DOHH2 (cell line): ENCODE measurements at regions not wholly inside any gene's neighbourhood (a gene's known extent, or its start where the extent isn't known, plus 50 kb on each side); places are given as distances from the start of the nearest gene placed in this dataset.
"Not testable (repeated sequence)": the region's sequence is repeated elsewhere in the genome, so short reads cannot be mapped to it uniquely, and the experiment has no call there.

Source experiments
- H3F3A ChIP-seq: fragments of 200-600 bp; sonication (generic), shearing (Covaris generic); 2 replicates; pipeline ENCODE4 v1.6.0; 2016; ENCODE audit warnings: antibody characterized with exemption, mild to moderate bottlenecking; ENCODE audit not compliant: control insufficient read depth, insufficient read depth
- H3K27ac ChIP-seq: fragments of 200-600 bp; sonication (generic); 2 replicates; pipeline ENCODE4 v1.5.1; 2014; ENCODE audit warnings: low read depth, mild to moderate bottlenecking, low read length, moderate library complexity
- H3K27me3 ChIP-seq: fragments of 200-600 bp; sonication (generic); 2 replicates; pipeline ENCODE4 v1.6.1; 2014; ENCODE audit warnings: mild to moderate bottlenecking, low read length, mixed read lengths; ENCODE audit not compliant: control insufficient read depth
- H3K36me3 ChIP-seq: fragments of 200-600 bp; sonication (generic); 2 replicates; pipeline ENCODE4 v1.6.1; 2014; ENCODE audit warnings: mild to moderate bottlenecking, low read length, moderate library complexity, mixed read lengths; ENCODE audit not compliant: control insufficient read depth
- H3K4me1 ChIP-seq: fragments of 200-600 bp; sonication (generic); 2 replicates; pipeline ENCODE4 v1.6.1; 2014; ENCODE audit warnings: mild to moderate bottlenecking, low read length, mixed read lengths; ENCODE audit not compliant: control insufficient read depth
- H3K4me2 ChIP-seq: fragments of 200-600 bp; sonication (generic); 2 replicates; pipeline ENCODE4 v1.6.0; 2014; ENCODE audit warnings: mild to moderate bottlenecking, low read length, moderate library complexity
- H3K4me3 ChIP-seq: fragments of 200-600 bp; sonication (generic); 2 replicates; pipeline ENCODE4 v1.5.1; 2014; ENCODE audit warnings: mild to moderate bottlenecking, low read length, mixed read lengths
- H3K79me2 ChIP-seq: fragments of 200-600 bp; sonication (generic); 2 replicates; pipeline ENCODE4 v1.6.1; 2014; ENCODE audit warnings: mild to moderate bottlenecking, low read length, mixed read lengths; ENCODE audit not compliant: control insufficient read depth
- H3K9me2 ChIP-seq: fragments of 200-600 bp; sonication (generic); replicated peaks from 2 replicates; pipeline ENCODE4 v1.6.1; 2014; ENCODE audit warnings: mild to moderate bottlenecking, low read length, mixed read lengths; ENCODE audit not compliant: control insufficient read depth
- H3K9me3 ChIP-seq: fragments of 200-600 bp; sonication (generic); 2 replicates; pipeline ENCODE4 v1.6.1; 2014; ENCODE audit warnings: antibody characterized with exemption, low read length, mixed read lengths; ENCODE audit not compliant: control insufficient read depth, insufficient read depth
- H4K20me1 ChIP-seq: fragments of 200-600 bp; sonication (generic); 2 replicates; pipeline ENCODE4 v1.6.0; 2014; ENCODE audit warnings: low read depth, mild to moderate bottlenecking, antibody characterized with exemption, low read length, moderate library complexity; ENCODE audit not compliant: control insufficient read depth, insufficient read depth

- not testable (repeated sequence) for H3K4me1 ChIP-seq, H3F3A ChIP-seq, H3K9me3 ChIP-seq, H3K27me3 ChIP-seq, H4K20me1 ChIP-seq, H3K4me2 ChIP-seq, H3K79me2 ChIP-seq, H3K9me2 ChIP-seq, H3K36me3 ChIP-seq, H3K27ac ChIP-seq, H3K4me3 ChIP-seq
These were observed 119.9 kb downstream of the SPDYE17 start for GRCh38 chr7:76912011-76912814.

DNA sequence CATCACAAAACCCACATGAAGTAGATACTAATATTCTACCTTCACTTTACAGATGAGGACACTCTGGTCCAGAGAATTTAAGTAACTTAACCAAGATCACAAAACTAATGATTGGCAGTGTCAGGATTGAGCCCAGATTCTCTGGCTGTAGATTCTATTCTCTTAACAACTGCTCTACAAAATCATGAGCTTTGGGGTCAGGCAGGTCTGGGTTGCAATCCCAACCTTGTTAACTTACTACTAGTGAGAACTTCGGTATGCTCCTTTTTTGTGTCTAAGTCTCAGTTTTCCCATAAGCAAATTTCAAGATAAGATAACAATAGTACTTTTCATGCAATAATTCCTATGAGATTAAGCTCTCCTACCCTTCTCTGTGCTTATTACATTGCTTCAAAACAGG lies 127.5 kb downstream of the SPDYE17 start:
- H4K20me1 ChIP-seq, H3K27ac ChIP-seq, H3K4me2 ChIP-seq, H3K4me1 ChIP-seq, H3K27me3 ChIP-seq, H3K4me3 ChIP-seq, H3K9me2 ChIP-seq, H3K9me3 ChIP-seq, H3F3A ChIP-seq, H3K79me2 ChIP-seq, H3K36me3 ChIP-seq: not testable (repeated sequence)

DNA sequence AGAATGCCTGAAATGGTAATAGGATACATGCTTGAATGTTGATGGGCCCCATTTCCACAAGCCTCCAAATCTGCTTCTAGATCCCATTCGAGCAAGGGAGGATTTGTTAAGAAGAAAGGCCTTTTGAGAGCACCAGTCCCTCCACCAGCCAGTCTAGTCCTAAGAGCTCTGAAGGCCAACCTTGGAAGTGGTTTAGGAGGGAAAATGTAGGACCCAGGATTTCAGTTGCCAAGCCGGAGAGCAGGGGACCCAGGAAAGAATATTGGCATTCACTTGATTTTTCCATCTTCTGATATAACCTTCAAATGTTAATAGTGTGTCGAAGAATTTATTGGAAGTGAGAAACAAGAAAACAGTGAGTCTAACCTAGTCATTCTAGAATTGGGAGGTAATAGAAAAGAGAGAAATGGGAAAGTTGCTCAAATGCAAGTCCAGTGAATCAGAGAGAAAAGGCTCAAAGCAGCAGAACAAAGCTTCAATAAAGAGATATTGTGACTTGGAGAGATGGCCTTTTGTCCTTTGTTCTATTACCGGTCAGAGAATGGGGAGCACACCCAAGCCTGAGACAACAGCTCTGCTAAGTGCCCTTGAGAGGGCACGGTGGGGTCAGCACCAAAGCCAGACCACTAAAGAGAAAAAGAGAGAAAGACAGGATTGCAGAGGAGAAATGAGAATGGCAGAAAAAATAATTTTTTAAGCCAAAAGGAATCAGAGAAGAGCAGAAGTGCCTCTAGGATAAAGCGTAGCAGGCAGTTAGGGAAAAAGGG lies 130.0 kb downstream of the SPDYE17 start:
- H3K9me2 ChIP-seq, H3K36me3 ChIP-seq, H3K79me2 ChIP-seq, H3K4me2 ChIP-seq, H3K27ac ChIP-seq, H3K4me3 ChIP-seq, H3K4me1 ChIP-seq, H3K9me3 ChIP-seq, H3F3A ChIP-seq, H3K27me3 ChIP-seq, H4K20me1 ChIP-seq: not testable (repeated sequence)

GRCh38 chr7:76898807-76899206 lies 133.4 kb downstream of the SPDYE17 start:
- H3K4me3 ChIP-seq, H3F3A ChIP-seq, H3K27me3 ChIP-seq, H3K9me3 ChIP-seq, H3K4me1 ChIP-seq, H4K20me1 ChIP-seq, H3K36me3 ChIP-seq, H3K4me2 ChIP-seq, H3K27ac ChIP-seq, H3K79me2 ChIP-seq, H3K9me2 ChIP-seq: not testable (repeated sequence)

DNA sequence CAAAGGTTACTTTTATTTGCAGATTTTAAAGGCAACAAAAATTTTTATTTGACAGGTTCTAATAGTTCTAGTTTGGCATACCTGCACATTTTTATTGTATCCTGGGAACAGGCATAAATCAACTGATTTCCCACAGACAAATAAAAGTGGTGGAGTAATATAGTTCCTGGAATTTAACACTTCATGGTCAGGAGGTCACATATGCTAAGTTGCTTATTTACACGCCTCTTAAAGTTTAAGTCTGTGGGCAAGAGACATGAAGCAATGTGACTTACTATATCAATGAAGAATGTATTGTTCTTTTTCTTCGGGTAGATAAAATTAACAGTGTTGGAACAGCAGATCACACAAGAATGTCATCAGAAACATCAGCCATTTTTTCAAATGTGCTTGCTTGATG lies 135.2 kb downstream of the SPDYE17 start:
- H3K27ac ChIP-seq, H3K4me1 ChIP-seq, H4K20me1 ChIP-seq, H3K9me2 ChIP-seq, H3K4me3 ChIP-seq, H3K9me3 ChIP-seq, H3F3A ChIP-seq, H3K27me3 ChIP-seq, H3K36me3 ChIP-seq, H3K4me2 ChIP-seq, H3K79me2 ChIP-seq: not testable (repeated sequence)

DNA sequence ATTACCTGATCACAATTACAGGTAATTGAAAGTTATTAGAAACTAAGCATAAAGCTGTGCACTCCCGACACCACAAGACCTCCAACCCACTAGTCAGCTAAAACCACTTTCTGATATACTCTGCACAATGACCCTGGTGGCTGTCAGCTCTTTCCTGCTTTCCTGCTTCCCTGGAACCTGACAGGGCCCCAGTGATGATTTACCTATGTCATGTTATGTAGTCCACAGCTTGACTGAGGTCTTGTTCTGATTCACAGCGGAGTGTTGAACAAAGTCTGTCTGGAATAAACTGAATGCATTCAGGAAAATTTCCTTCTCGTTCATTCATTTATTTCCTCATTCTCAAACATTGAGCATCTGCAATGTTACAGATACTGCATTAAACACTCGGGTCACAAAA lies 136.5 kb downstream of the SPDYE17 start:
- not testable (repeated sequence) for H3K9me2 ChIP-seq, H3K79me2 ChIP-seq, H3K9me3 ChIP-seq, H3K36me3 ChIP-seq, H3K4me1 ChIP-seq, H3K27ac ChIP-seq, H3K4me2 ChIP-seq, H3F3A ChIP-seq, H3K4me3 ChIP-seq, H4K20me1 ChIP-seq, H3K27me3 ChIP-seq

DNA sequence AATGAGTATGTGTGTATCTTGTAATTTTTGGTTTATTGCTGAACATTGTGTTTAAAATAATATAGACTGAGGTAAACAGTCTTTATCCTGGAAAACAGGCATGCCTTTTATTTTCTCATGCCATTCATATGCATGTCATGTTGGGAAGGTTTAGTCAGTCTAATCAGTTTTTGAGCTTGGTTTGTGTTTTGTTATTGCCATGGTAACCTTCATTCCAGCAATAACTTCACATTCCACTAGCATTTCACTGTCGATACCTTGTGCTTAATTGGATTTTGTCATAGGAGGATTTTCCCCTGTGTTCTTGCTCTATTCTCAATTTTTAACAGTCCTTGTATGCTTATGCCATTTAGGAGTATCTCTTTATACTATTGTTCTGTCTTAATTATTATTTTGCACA lies 140.4 kb downstream of the SPDYE17 start:
- H4K20me1 ChIP-seq, H3K79me2 ChIP-seq, H3F3A ChIP-seq: not testable (repeated sequence)

DNA sequence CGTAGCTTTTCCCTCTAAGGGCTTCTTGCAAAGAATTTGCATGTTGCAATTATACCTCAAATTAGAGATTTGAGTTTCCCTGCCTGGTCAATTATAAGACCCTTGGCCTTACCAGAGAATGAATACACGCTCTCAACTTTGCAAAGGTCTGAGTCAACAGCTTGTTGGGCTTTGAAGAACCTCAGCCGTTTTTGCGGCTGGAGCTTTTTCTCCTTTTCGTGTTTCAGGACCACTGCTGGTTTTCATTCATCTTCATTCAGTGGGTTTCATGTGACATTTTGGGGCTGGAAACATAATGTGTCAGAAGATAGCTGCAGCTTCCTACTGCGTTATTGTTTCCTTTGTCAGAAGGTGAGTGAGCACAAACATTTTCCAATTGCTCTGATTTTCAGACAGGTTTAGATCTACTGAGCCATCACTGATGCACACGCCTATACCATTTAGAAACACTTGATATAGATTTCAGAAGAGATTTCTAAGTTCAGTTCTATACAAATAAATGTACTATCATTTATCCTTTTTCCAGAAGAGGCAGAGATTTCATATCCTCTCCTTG lies 152.3 kb downstream of the SPDYE17 start:
- H4K20me1 ChIP-seq, H3K4me2 ChIP-seq, H3K4me3 ChIP-seq, H3K9me3 ChIP-seq, H3K36me3 ChIP-seq, H3K4me1 ChIP-seq, H3K79me2 ChIP-seq, H3K9me2 ChIP-seq, H3K27me3 ChIP-seq, H3F3A ChIP-seq, H3K27ac ChIP-seq: not testable (repeated sequence)

More for the DNA sequence above, 140.4 kb downstream of the SPDYE17 start:
- H3K27ac ChIP-seq, H3K27me3 ChIP-seq, H3K9me2 ChIP-seq, H3K4me3 ChIP-seq, H3K36me3 ChIP-seq, H3K4me2 ChIP-seq, H3K9me3 ChIP-seq, H3K4me1 ChIP-seq: not testable (repeated sequence)
